Astrocyte (in vitro differentiated cells and primary cell): ENCODE measurements at regions not wholly inside any gene's neighbourhood (a gene's known extent, or its start where the extent isn't known, plus 50 kb on each side); places are given as distances from the start of the nearest gene placed in this dataset.
A peak's percentile ranks its signal among the peaks of the same experiment; 100 is the strongest.

Experiments used
- DNase-seq: peaks from one replicate; pipeline ENCODE4 v3.0.0-alpha.2; 2010; ENCODE audit warnings: low read depth
- FAIRE-seq: peaks from 2 replicates; lab custom pipeline; 2011; peaks lifted over from hg19 to GRCh38; lab: Jason Lieb, UNC
- H2AFZ ChIP-seq: 2 replicates; pipeline ENCODE4 v1.6.0; 2012; ENCODE audit warnings: low read depth, low read length, inconsistent platforms
- H3K27ac ChIP-seq: 2 replicates; pipeline ENCODE4 v1.5.1; 2011; ENCODE audit warnings: low read depth, low read length, inconsistent platforms
- H3K27me3 ChIP-seq: 2 replicates; pipeline ENCODE4 v1.6.0; 2011; ENCODE audit warnings: low read length, inconsistent platforms; ENCODE audit not compliant: insufficient read depth
- H3K36me3 ChIP-seq: 2 replicates; pipeline ENCODE4 v1.5.1; 2011; ENCODE audit warnings: low read length, inconsistent platforms; ENCODE audit not compliant: insufficient read depth
- H3K4me1 ChIP-seq: 2 replicates; pipeline ENCODE4 v1.5.1; 2011; ENCODE audit warnings: low read length, inconsistent platforms; ENCODE audit not compliant: insufficient read depth
- H3K4me2 ChIP-seq: 2 replicates; pipeline ENCODE4 v1.6.0; 2012; ENCODE audit warnings: low read length, inconsistent platforms
- H3K4me3 ChIP-seq: 2 replicates; pipeline ENCODE4 v1.5.1; 2011; ENCODE audit warnings: low read depth, mild to moderate bottlenecking, low read length, inconsistent platforms; ENCODE audit not compliant: insufficient read depth
- H3K79me2 ChIP-seq: 2 replicates; pipeline ENCODE4 v1.6.0; 2012; ENCODE audit warnings: mild to moderate bottlenecking, low read length, inconsistent platforms; ENCODE audit not compliant: insufficient read depth
- H3K9ac ChIP-seq: 2 replicates; pipeline ENCODE4 v1.6.0; 2012; ENCODE audit warnings: mild to moderate bottlenecking, low read length, inconsistent platforms
- H3K9me3 ChIP-seq: 2 replicates; pipeline ENCODE4 v1.5.1; 2012; ENCODE audit warnings: low read depth, mild to moderate bottlenecking, low read length, inconsistent platforms; ENCODE audit not compliant: insufficient read depth
- H4K20me1 ChIP-seq: 2 replicates; pipeline ENCODE4 v1.6.0; 2012; ENCODE audit warnings: low read length, inconsistent platforms; ENCODE audit not compliant: insufficient read depth
- H3K27ac Mint-ChIP-seq: one replicate; pipeline ENCODE4 v1.8.0; 2021; ENCODE audit warnings: mild to moderate bottlenecking, mixed read lengths; ENCODE audit not compliant: unreplicated experiment
- H3K27me3 Mint-ChIP-seq: one replicate; pipeline ENCODE4 v1.8.0; 2021; ENCODE audit warnings: low read depth, mixed read lengths; ENCODE audit not compliant: unreplicated experiment
- H3K36me3 Mint-ChIP-seq: one replicate; pipeline ENCODE4 v1.8.0; 2021; ENCODE audit warnings: low read depth, mixed read lengths; ENCODE audit not compliant: unreplicated experiment
- H3K4me1 Mint-ChIP-seq: one replicate; pipeline ENCODE4 v1.8.0; 2021; ENCODE audit warnings: low read depth, mixed read lengths; ENCODE audit not compliant: unreplicated experiment
- H3K4me3 Mint-ChIP-seq: one replicate; pipeline ENCODE4 v1.8.0; 2021; ENCODE audit warnings: mild to moderate bottlenecking, moderate library complexity, mixed read lengths; ENCODE audit not compliant: unreplicated experiment
- H3K9me3 Mint-ChIP-seq: one replicate; pipeline ENCODE4 v1.8.0; 2021; ENCODE audit warnings: mild to moderate bottlenecking, mixed read lengths; ENCODE audit not compliant: unreplicated experiment
- EZH2 ChIP-seq: IDR thresholded peaks from 2 replicates; pipeline ENCODE4 v1.6.1; 2012; ENCODE audit warnings: mild to moderate bottlenecking, low read length, inconsistent platforms; ENCODE audit not compliant: insufficient read depth
- TF ChIP-seq, protein P1 (sequence below): IDR thresholded peaks from 2 replicates; pipeline ENCODE4 v1.5.1; 2011; ENCODE audit warnings: low read depth, mild to moderate bottlenecking, inconsistent platforms, low read length, moderate library complexity; ENCODE audit not compliant: insufficient read depth

DNA sequence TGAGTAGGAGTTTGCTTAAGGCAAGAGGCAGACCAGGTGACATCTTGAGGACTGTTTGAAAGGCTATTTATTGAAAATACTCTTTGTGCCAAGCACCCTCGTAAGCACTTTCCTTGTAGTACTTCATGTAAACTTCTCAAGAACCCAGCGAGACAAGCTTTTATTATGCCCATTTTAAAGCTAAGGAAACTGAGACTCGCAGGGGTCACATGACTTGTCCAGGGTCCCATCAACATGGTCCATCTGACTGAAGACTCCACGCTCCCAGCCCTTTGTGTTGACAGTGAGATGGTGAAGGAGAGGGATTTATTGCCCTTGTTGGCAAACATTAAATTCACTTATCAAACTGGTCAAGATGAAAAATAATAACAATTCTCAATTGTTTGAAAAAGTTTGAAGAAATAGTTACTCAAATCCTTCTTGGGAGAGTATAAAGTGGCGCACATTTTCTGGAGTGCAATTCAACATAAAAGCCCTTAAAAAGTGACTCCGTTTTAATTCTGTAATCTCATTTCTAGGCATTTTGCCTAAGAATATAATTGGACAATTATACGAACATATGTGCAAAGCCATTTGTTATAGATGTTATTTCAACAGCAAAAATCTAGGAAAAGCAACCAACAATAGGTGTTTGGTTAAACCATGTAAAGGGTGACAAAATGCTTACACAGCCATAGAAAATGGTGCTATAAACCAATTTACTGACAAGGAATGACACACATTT, 270.5 kb upstream of the NCKAP5 start:
- H2AFZ ChIP-seq = no peak overlapping the region
- H3K27ac Mint-ChIP-seq = no peak overlapping the region
- no peak overlapping the region for H3K4me2 ChIP-seq
- H3K4me1 Mint-ChIP-seq = peaks cover 11% of the 10 kb centered on the region
- no peak overlapping the region for H3K27ac ChIP-seq
- H3K9me3 Mint-ChIP-seq = no peaks in the 10 kb centered on the region
- no peak for TF ChIP-seq EZH2
- H3K9ac ChIP-seq = no peak overlapping the region
- H3K36me3 Mint-ChIP-seq = no peaks in the 10 kb centered on the region
- H3K27me3 Mint-ChIP-seq = no peaks in the 10 kb centered on the region
- H3K9me3 ChIP-seq = no peaks in the 10 kb centered on the region
- FAIRE-seq = no peak
- no peaks in the 10 kb centered on the region for H3K27me3 ChIP-seq
- no peaks in the 10 kb centered on the region for H4K20me1 ChIP-seq
- peaks cover 24% of the 10 kb centered on the region for H3K4me1 ChIP-seq
- H3K36me3 ChIP-seq = no peaks in the 10 kb centered on the region
- no peak overlapping the region for H3K4me3 ChIP-seq
- H3K79me2 ChIP-seq = no peaks in the 10 kb centered on the region
- no peak for DNase-seq
- H3K4me3 Mint-ChIP-seq = no peak overlapping the region

DNA sequence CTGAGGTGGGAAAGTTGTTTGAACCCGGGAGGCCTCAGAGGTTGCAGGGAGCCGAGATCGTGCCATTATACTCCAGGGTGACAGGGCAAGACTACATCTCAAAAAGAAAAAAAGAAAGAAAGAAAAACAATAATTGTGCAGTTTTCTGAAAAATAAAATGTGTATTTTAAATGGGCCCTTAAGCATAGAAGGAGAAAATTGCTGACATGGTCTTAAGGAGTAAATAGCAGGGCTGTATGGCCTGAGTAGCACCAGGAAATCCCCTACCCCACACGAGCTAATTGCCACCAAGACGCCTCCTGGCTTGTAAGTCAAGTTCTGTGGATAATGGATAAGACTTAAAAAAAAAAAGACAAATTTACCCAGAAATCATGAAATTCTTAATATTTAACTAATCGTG, 271.4 kb upstream of the NCKAP5 start:
- TF ChIP-seq EZH2 = no peak
- TF ChIP-seq, protein P1, sequence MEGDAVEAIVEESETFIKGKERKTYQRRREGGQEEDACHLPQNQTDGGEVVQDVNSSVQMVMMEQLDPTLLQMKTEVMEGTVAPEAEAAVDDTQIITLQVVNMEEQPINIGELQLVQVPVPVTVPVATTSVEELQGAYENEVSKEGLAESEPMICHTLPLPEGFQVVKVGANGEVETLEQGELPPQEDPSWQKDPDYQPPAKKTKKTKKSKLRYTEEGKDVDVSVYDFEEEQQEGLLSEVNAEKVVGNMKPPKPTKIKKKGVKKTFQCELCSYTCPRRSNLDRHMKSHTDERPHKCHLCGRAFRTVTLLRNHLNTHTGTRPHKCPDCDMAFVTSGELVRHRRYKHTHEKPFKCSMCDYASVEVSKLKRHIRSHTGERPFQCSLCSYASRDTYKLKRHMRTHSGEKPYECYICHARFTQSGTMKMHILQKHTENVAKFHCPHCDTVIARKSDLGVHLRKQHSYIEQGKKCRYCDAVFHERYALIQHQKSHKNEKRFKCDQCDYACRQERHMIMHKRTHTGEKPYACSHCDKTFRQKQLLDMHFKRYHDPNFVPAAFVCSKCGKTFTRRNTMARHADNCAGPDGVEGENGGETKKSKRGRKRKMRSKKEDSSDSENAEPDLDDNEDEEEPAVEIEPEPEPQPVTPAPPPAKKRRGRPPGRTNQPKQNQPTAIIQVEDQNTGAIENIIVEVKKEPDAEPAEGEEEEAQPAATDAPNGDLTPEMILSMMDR = no peak
- Mint-ChIP-seq H3K36me3 (no peaks in the 10 kb centered on the region), H3K27me3 (no peaks in the 10 kb centered on the region), H3K9me3 (no peaks in the 10 kb centered on the region), H3K4me3 (no peak overlapping the region), H3K27ac (no peak overlapping the region), H3K4me1 (peaks cover 15% of the 10 kb centered on the region)
- Histone ChIP-seq H3K36me3 (no peaks in the 10 kb centered on the region), H3K4me3 (no peak overlapping the region), H3K27ac (no peak overlapping the region), H2AFZ (no peak overlapping the region), H3K9ac (no peak overlapping the region), H3K4me2 (no peak overlapping the region), H3K4me1 (peaks cover 26% of the 10 kb centered on the region), H4K20me1 (no peaks in the 10 kb centered on the region), H3K79me2 (no peaks in the 10 kb centered on the region), H3K27me3 (no peaks in the 10 kb centered on the region), H3K9me3 (no peaks in the 10 kb centered on the region)
- FAIRE-seq (no peak), DNase-seq (no peak)

DNA sequence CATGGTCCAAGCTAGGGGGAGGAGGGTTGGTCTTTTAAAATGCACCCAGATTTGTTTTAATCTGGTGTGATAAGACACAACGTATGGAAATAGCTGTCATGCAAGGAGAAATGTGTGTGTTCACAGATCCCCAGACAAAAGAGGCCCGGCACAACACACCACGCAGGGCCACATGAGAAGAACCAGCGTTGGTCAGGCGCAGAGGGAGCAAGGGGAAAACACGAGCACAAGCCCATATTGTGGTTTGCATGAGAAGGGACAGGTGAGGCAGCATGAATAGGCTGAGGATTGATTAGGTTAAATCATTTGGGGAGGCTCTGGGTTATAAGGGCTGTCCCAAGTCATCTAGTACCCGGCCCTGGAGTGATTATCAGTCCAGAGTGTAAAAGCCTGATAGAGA, 272.5 kb upstream of the NCKAP5 start:
- FAIRE-seq = no peak
- H3K9me3 Mint-ChIP-seq = no peaks in the 10 kb centered on the region
- Histone ChIP-seq H3K4me2 (no peak overlapping the region), H3K79me2 (no peaks in the 10 kb centered on the region), H3K4me1 (peaks cover 26% of the 10 kb centered on the region), H3K27ac (peak overlapping the region; percentile 85), H4K20me1 (no peaks in the 10 kb centered on the region), H3K4me3 (no peak overlapping the region), H3K9ac (no peak overlapping the region), H3K27me3 (no peaks in the 10 kb centered on the region), H3K36me3 (no peaks in the 10 kb centered on the region), H2AFZ (no peak overlapping the region), H3K9me3 (no peaks in the 10 kb centered on the region)
- peaks cover 15% of the 10 kb centered on the region for H3K4me1 Mint-ChIP-seq
- DNase-seq = no peak
- TF ChIP-seq, protein P1 = no peak
- TF ChIP-seq EZH2 = no peak
- H3K36me3 Mint-ChIP-seq = no peaks in the 10 kb centered on the region
- no peak overlapping the region for H3K4me3 Mint-ChIP-seq
- H3K27me3 Mint-ChIP-seq = no peaks in the 10 kb centered on the region
- no peak overlapping the region for H3K27ac Mint-ChIP-seq
